OCI-LY1 (cell line): ENCODE measurements at regions not wholly inside any gene's neighbourhood (a gene's known extent, or its start where the extent isn't known, plus 50 kb on each side); places are given as distances from the start of the nearest gene placed in this dataset.

ENCODE experiments used
- H2AFZ ChIP-seq: fragments of 200-600 bp; sonication (generic), shearing (Covaris generic); 2 replicates; pipeline ENCODE4 v1.6.0; 2014; ENCODE audit warnings: antibody characterized with exemption, mild to moderate bottlenecking, low read length
- H3F3A ChIP-seq: fragments of 200-600 bp; sonication (generic), shearing (Covaris generic); 2 replicates; pipeline ENCODE4 v1.6.0; 2014; ENCODE audit warnings: mild to moderate bottlenecking, antibody characterized with exemption, low read length, moderate library complexity; ENCODE audit not compliant: insufficient read depth
- H3K27ac ChIP-seq: fragments of 200-600 bp; sonication (generic); 2 replicates; pipeline ENCODE4 v1.5.1; 2014; ENCODE audit warnings: low read length, mixed run types, mild to moderate bottlenecking, low read depth; ENCODE audit not compliant: poor library complexity, severe bottlenecking
- H3K27me3 ChIP-seq: fragments of 200-600 bp; sonication (generic); 2 replicates; pipeline ENCODE4 v1.6.0; 2014; ENCODE audit warnings: antibody characterized with exemption, mild to moderate bottlenecking, low read length, moderate library complexity; ENCODE audit not compliant: insufficient read depth
- H3K36me3 ChIP-seq: fragments of 200-600 bp; sonication (generic); 2 replicates; pipeline ENCODE4 v1.6.1; 2014; ENCODE audit warnings: mild to moderate bottlenecking, antibody characterized with exemption, low read length, moderate library complexity, mixed read lengths; ENCODE audit not compliant: insufficient read depth
- H3K4me1 ChIP-seq: fragments of 200-600 bp; sonication (generic); 2 replicates; pipeline ENCODE4 v1.5.1; 2014; ENCODE audit warnings: mild to moderate bottlenecking, low read length, moderate library complexity; ENCODE audit not compliant: insufficient read depth, severe bottlenecking
- H3K4me2 ChIP-seq: fragments of 200-600 bp; sonication (generic), shearing (Covaris generic); 2 replicates; pipeline ENCODE4 v1.6.1; 2014; ENCODE audit warnings: low read length
- H3K4me3 ChIP-seq: fragments of 200-600 bp; sonication (generic); 2 replicates; pipeline ENCODE4 v1.5.1; 2014; ENCODE audit warnings: low read length, low read depth, mild to moderate bottlenecking, mixed read lengths; ENCODE audit not compliant: poor library complexity, severe bottlenecking
- H3K79me2 ChIP-seq: fragments of 200-600 bp; shearing (Covaris generic); 2 replicates; pipeline ENCODE4 v1.6.1; 2016; ENCODE audit warnings: mixed run types, low read length, mixed read lengths; ENCODE audit not compliant: insufficient read depth
- H3K9ac ChIP-seq: fragments of 200-600 bp; sonication (generic), shearing (Covaris generic); 2 replicates; pipeline ENCODE4 v1.6.1; 2014; ENCODE audit warnings: mild to moderate bottlenecking, low read length, mixed read lengths
- H3K9me2 ChIP-seq: fragments of 200-600 bp; sonication (generic), shearing (Covaris generic); 2 replicates; pipeline ENCODE4 v1.6.1; 2014; ENCODE audit warnings: low read depth, mild to moderate bottlenecking, low read length, mixed read lengths
- H3K9me3 ChIP-seq: fragments of 200-600 bp; shearing (Covaris generic); 2 replicates; pipeline ENCODE4 v1.6.1; 2014; ENCODE audit warnings: low read length, mixed read lengths
- H4K20me1 ChIP-seq: fragments of 200-600 bp; sonication (generic), shearing (Covaris generic); 2 replicates; pipeline ENCODE4 v1.6.0; 2016; ENCODE audit warnings: mild to moderate bottlenecking, low read length; ENCODE audit not compliant: insufficient read depth
- CTCF ChIP-seq: fragments of 200-600 bp; sonication (generic), shearing (Covaris generic); IDR thresholded peaks from 2 replicates; pipeline ENCODE4 v1.5.1; 2017; ENCODE audit warnings: mild to moderate bottlenecking, antibody characterized with exemption, low read length, moderate library complexity, mixed read lengths
- EZH2 ChIP-seq: fragments of 200-600 bp; sonication (generic), shearing (Covaris generic); IDR thresholded peaks from 2 replicates; pipeline ENCODE4 v1.8.0; 2017; ENCODE audit warnings: borderline replicate concordance, mixed run types, mild to moderate bottlenecking, antibody characterized with exemption, low read length, moderate library complexity, mixed read lengths

- Histone ChIP-seq H3K9me3 (no peaks in the 10 kb centered on the region), H3K4me1 (no peaks in the 10 kb centered on the region), H3K9me2 (no peaks in the 10 kb centered on the region), H3K27ac (no peak overlapping the region), H3K36me3 (no peaks in the 10 kb centered on the region), H2AFZ (no peak overlapping the region), H3K9ac (no peak overlapping the region), H3K27me3 (no peaks in the 10 kb centered on the region), H3K79me2 (no peaks in the 10 kb centered on the region), H3F3A (no peaks in the 10 kb centered on the region), H4K20me1 (no peaks in the 10 kb centered on the region), H3K4me2 (no peak overlapping the region), H3K4me3 (no peak overlapping the region)
- no peak for TF ChIP-seq EZH2
Observed at GRCh38 chrX:42385730-42386129, 392.2 kb downstream of the PPP1R2C start.

GRCh38 chrX:42384956-42385355 is 393.0 kb downstream of the PPP1R2C start:
- Histone ChIP-seq H3K36me3 (no peaks in the 10 kb centered on the region), H3K4me3 (no peak overlapping the region), H3K4me1 (no peaks in the 10 kb centered on the region), H3K27ac (no peak overlapping the region), H3K9ac (no peak overlapping the region), H2AFZ (no peak overlapping the region), H4K20me1 (no peaks in the 10 kb centered on the region), H3K79me2 (no peaks in the 10 kb centered on the region), H3K27me3 (no peaks in the 10 kb centered on the region), H3K9me2 (no peaks in the 10 kb centered on the region), H3K9me3 (no peaks in the 10 kb centered on the region), H3K4me2 (no peak overlapping the region), H3F3A (no peaks in the 10 kb centered on the region)
- TF ChIP-seq EZH2: no peak
- no peak for TF ChIP-seq CTCF

- H3K9me2 ChIP-seq: no peaks in the 10 kb centered on the region
- H3K36me3 ChIP-seq: no peaks in the 10 kb centered on the region
- no peaks in the 10 kb centered on the region for H3K79me2 ChIP-seq
- no peak overlapping the region for H2AFZ ChIP-seq
- no peaks in the 10 kb centered on the region for H3K4me1 ChIP-seq
- no peaks in the 10 kb centered on the region for H3F3A ChIP-seq
- no peaks in the 10 kb centered on the region for H4K20me1 ChIP-seq
- TF ChIP-seq EZH2 (no peak), CTCF (no peak)
- no peak overlapping the region for H3K9ac ChIP-seq
- H3K27ac ChIP-seq: no peak overlapping the region
- no peak overlapping the region for H3K4me3 ChIP-seq
- H3K4me2 ChIP-seq: no peak overlapping the region
- H3K9me3 ChIP-seq: no peaks in the 10 kb centered on the region
- no peaks in the 10 kb centered on the region for H3K27me3 ChIP-seq
Observed at GRCh38 chrX:42378857-42379256, 399.1 kb downstream of the PPP1R2C start.

- no peak for TF ChIP-seq CTCF
- no peak for TF ChIP-seq EZH2
- Histone ChIP-seq H3K79me2 (no peaks in the 10 kb centered on the region), H3K9me2 (no peaks in the 10 kb centered on the region), H4K20me1 (no peaks in the 10 kb centered on the region), H3K9ac (no peak overlapping the region), H3K27ac (no peak overlapping the region), H3K36me3 (no peaks in the 10 kb centered on the region), H3K4me1 (peaks cover 1% of the 10 kb centered on the region), H3K4me3 (no peak overlapping the region), H3F3A (no peaks in the 10 kb centered on the region), H3K9me3 (no peaks in the 10 kb centered on the region), H3K27me3 (no peaks in the 10 kb centered on the region), H2AFZ (no peak overlapping the region), H3K4me2 (no peak overlapping the region)
Observed at GRCh38 chrX:42375086-42375485, 402.9 kb downstream of the PPP1R2C start.
